ENCODE measurements at regions not wholly inside any gene's neighbourhood (a gene's known extent, or its start where the extent isn't known, plus 50 kb on each side); places are given as distances from the start of the nearest gene placed in this dataset.

DNA sequence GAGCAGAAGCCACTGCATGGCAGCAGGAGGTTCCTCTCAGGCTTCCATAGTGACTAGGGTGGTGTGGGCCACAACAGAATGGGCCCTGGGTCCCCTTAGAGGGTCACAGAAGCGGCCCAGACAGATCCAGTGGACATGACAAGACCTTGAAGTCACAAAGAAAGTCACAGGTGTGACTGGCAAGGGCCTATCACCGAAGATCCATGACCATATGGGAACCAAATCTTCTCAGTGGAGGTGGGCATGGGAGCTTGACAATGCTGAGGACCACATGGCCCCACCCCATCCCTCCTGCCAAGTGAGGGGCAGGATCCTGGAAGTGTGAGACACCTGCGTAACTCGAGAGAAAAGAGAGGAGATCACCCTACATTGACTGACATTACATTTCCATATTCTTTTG, 332.4 kb downstream of the MSX2 start:
- Mint-ChIP-seq H3K4me1 (ENCODE audit: low read depth) (no peaks in the 10 kb centered on the region), H3K9me3 (ENCODE audit: low read depth) (no peaks in the 10 kb centered on the region), H3K4me3 (ENCODE audit: low read depth) (no peak overlapping the region), H3K27ac (no peak overlapping the region), H3K36me3 (ENCODE audit: insufficient read depth) (no peaks in the 10 kb centered on the region), H3K27me3 (peaks cover 64% of the 10 kb centered on the region)
- TF ChIP-seq, protein P1, sequence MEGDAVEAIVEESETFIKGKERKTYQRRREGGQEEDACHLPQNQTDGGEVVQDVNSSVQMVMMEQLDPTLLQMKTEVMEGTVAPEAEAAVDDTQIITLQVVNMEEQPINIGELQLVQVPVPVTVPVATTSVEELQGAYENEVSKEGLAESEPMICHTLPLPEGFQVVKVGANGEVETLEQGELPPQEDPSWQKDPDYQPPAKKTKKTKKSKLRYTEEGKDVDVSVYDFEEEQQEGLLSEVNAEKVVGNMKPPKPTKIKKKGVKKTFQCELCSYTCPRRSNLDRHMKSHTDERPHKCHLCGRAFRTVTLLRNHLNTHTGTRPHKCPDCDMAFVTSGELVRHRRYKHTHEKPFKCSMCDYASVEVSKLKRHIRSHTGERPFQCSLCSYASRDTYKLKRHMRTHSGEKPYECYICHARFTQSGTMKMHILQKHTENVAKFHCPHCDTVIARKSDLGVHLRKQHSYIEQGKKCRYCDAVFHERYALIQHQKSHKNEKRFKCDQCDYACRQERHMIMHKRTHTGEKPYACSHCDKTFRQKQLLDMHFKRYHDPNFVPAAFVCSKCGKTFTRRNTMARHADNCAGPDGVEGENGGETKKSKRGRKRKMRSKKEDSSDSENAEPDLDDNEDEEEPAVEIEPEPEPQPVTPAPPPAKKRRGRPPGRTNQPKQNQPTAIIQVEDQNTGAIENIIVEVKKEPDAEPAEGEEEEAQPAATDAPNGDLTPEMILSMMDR (IDR thresholded peaks at IDR 0.05; ENCODE audit: unreplicated experiment) = no peak
- no peak for DNase-seq (ENCODE audit: low spot score, unreplicated experiment)

DNA sequence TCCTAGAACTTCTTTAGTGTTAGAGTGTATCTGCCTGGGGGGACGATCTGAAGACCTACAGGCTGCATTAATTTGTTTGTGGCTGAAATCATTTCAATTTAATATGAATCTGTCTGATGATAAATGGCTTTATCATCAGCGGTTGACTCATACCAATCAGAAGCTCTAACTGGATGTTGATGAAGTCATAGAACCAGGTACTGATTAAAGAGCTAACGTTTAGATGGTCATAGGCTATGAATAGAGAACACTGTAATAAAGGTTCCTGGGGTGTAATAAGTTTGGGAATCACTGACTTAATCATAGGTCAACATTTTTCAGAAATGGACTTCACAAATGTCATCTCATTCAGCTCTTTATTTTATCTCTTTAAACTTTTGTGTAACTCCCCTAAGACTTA, 329.9 kb downstream of the MSX2 start:
- Mint-ChIP-seq H3K27me3 (peaks cover 47% of the 10 kb centered on the region), H3K36me3 (ENCODE audit: insufficient read depth) (no peaks in the 10 kb centered on the region), H3K9me3 (ENCODE audit: low read depth) (no peaks in the 10 kb centered on the region), H3K4me3 (ENCODE audit: low read depth) (no peak overlapping the region), H3K4me1 (ENCODE audit: low read depth) (peaks cover 2% of the 10 kb centered on the region), H3K27ac (no peak overlapping the region)
- TF ChIP-seq, protein P1 (IDR thresholded peaks at IDR 0.05; ENCODE audit: unreplicated experiment) = no peak
- no peak for DNase-seq (ENCODE audit: low spot score, unreplicated experiment)

DNA sequence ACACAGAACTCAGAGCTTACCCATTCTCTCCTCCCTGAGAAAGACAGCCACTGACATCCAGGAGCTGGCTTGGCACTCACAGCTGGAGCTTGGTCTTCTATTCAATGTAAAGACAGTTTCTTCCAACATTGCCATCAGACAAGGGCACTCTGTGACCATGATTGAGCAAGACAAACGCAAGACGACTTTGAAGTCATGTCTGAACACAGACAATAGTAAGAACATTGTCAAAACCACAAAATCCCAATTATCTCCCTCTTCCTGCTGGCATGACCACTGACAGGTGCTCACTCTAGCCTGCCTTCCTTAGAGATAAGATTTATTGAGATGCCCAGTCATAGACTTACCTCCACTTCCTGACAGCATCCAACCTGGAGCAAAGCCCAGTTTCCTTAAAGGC, 328.0 kb downstream of the MSX2 start:
- Mint-ChIP-seq H3K9me3 (ENCODE audit: low read depth) (no peaks in the 10 kb centered on the region), H3K36me3 (ENCODE audit: insufficient read depth) (no peaks in the 10 kb centered on the region), H3K4me1 (ENCODE audit: low read depth) (peaks cover 2% of the 10 kb centered on the region), H3K4me3 (ENCODE audit: low read depth) (no peak overlapping the region), H3K27me3 (peaks cover 34% of the 10 kb centered on the region), H3K27ac (no peak overlapping the region)
- TF ChIP-seq, protein P1 (IDR thresholded peaks at IDR 0.05; ENCODE audit: unreplicated experiment) = no peak
- no peak for DNase-seq (ENCODE audit: low spot score, unreplicated experiment)

DNA sequence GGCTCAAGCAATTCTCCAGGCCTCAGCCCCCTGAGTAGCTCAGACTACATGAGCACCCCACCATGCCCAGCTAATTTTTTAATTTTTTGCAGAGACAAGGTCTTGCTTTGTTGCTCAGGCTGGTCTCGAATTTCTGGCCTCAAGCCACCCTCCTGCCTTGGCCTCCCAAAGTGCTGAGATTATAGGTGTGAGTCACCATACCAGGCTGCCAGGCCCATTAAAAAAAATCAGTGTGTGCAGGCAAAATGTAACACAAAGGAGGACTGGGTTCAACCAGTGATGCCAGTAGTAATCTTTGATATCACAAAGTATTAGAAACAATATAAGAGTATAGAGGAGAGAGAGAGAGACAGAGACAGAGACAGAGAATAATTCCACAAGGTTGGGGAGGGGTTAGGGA, 322.7 kb downstream of the MSX2 start:
- no peaks in the 10 kb centered on the region for H3K9me3 Mint-ChIP-seq (ENCODE audit: low read depth)
- no peaks in the 10 kb centered on the region for H3K36me3 Mint-ChIP-seq (ENCODE audit: insufficient read depth)
- H3K4me1 Mint-ChIP-seq (ENCODE audit: low read depth) = peaks cover 2% of the 10 kb centered on the region
- no peak overlapping the region for H3K4me3 Mint-ChIP-seq (ENCODE audit: low read depth)
- no peak for DNase-seq (ENCODE audit: low spot score, unreplicated experiment)
- peaks cover 20% of the 10 kb centered on the region for H3K27me3 Mint-ChIP-seq
- no peak overlapping the region for H3K27ac Mint-ChIP-seq
- TF ChIP-seq, protein P1 (IDR thresholded peaks at IDR 0.05; ENCODE audit: unreplicated experiment) = no peak

DNA sequence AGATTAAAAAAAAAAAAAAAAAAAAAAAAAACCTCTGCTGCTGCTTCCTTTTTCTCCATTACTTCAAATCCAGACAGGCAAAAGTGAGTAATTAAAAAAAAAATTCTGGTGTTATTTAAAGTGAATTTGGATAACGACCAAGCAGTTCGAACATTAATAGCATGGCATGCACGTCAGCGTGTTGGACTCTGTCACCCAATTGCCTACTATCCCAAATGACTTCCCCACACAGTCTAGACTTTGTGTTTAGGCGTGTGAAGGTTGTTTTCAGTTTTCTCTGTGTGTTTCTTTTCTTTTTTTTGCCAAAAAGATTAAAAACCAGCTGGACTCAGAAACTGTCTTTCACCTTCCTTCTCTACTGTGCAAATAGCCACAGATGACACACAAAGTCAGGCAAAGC, 321.4 kb downstream of the MSX2 start:
- TF ChIP-seq, protein P1 (IDR thresholded peaks at IDR 0.05; ENCODE audit: unreplicated experiment) = no peak
- H3K36me3 Mint-ChIP-seq (ENCODE audit: insufficient read depth) = no peaks in the 10 kb centered on the region
- peaks cover 2% of the 10 kb centered on the region for H3K4me1 Mint-ChIP-seq (ENCODE audit: low read depth)
- no peak overlapping the region for H3K4me3 Mint-ChIP-seq (ENCODE audit: low read depth)
- peaks cover 13% of the 10 kb centered on the region for H3K27me3 Mint-ChIP-seq
- no peaks in the 10 kb centered on the region for H3K9me3 Mint-ChIP-seq (ENCODE audit: low read depth)
- no peak overlapping the region for H3K27ac Mint-ChIP-seq
- DNase-seq (ENCODE audit: low spot score, unreplicated experiment) = no peak
